ENCODE measurements at regions not wholly inside any gene's neighbourhood (a gene's known extent, or its start where the extent isn't known, plus 50 kb on each side); places are given as distances from the start of the nearest gene placed in this dataset.

GRCh38 chr10:57992321-57993077 lies 275.2 kb downstream of the IPMK start:
- POLR2A ChIA-PET (ENCODE audit: low non-redundant PET) = no interaction called here
- intact Hi-C loops (cut with micrococcal nuclease; ENCODE audit: unreplicated experiment) = no loop called here

GRCh38 chr10:57988964-57989363 lies 278.7 kb downstream of the IPMK start:
- no peaks in the 10 kb centered on the region for H3K36me3 ChIP-seq (ENCODE audit: insufficient read depth, low read length, poor library complexity, severe bottlenecking)
- no TSS peak for BruUV-seq (replicated peaks)
- CTCF ChIA-PET = no interaction called here
- no peak overlapping the region for H3K4me3 ChIP-seq (ENCODE audit: low read depth, low read length, poor library complexity, severe bottlenecking)
- H3K27me3 ChIP-seq (replicated peaks; ENCODE audit: insufficient read depth, low read depth, low read length, poor library complexity) = no peaks in the 10 kb centered on the region
- H3K27ac ChIP-seq (ENCODE audit: low read depth, low read length, poor library complexity, severe bottlenecking) = no peak overlapping the region
- no peak for TF ChIP-seq EZH2 (IDR thresholded peaks at IDR 0.05; ENCODE audit: borderline replicate concordance, low read depth, low read length, poor library complexity, severe bottlenecking)
- no peak for TF ChIP-seq CTCF (conservative IDR thresholded peaks at IDR 0.05; ENCODE audit: low read depth, low read length)
- intact Hi-C loops (cut with micrococcal nuclease; ENCODE audit: unreplicated experiment) = no loop called here
- POLR2A ChIA-PET (ENCODE audit: low non-redundant PET) = no interaction called here
- no peak for DNase-seq (ENCODE audit: low spot score)
- no peaks in the 10 kb centered on the region for H3K9me3 ChIP-seq (ENCODE audit: low read depth, low read length, poor library complexity, severe bottlenecking)
- no peaks in the 10 kb centered on the region for H3K4me1 ChIP-seq (ENCODE audit: insufficient read depth, low read length, poor library complexity, severe bottlenecking)

More at GRCh38 chr10:57992321-57993077, 275.2 kb downstream of the IPMK start:
- CTCF ChIA-PET = no interaction called here
- H3K9me3 ChIP-seq (ENCODE audit: low read depth, low read length, poor library complexity, severe bottlenecking) = no peaks in the 10 kb centered on the region
- DNase-seq (ENCODE audit: low spot score) = no peak
- no peaks in the 10 kb centered on the region for H3K27me3 ChIP-seq (replicated peaks; ENCODE audit: insufficient read depth, low read depth, low read length, poor library complexity)
- H3K36me3 ChIP-seq (ENCODE audit: insufficient read depth, low read length, poor library complexity, severe bottlenecking) = no peaks in the 10 kb centered on the region
- no TSS peak for BruUV-seq (replicated peaks)
- H3K27ac ChIP-seq (ENCODE audit: low read depth, low read length, poor library complexity, severe bottlenecking) = no peak overlapping the region
- H3K4me1 ChIP-seq (ENCODE audit: insufficient read depth, low read length, poor library complexity, severe bottlenecking) = no peaks in the 10 kb centered on the region
- TF ChIP-seq CTCF (conservative IDR thresholded peaks at IDR 0.05; ENCODE audit: low read depth, low read length) (no peak), EZH2 (IDR thresholded peaks at IDR 0.05; ENCODE audit: borderline replicate concordance, low read depth, low read length, poor library complexity, severe bottlenecking) (no peak)
- no peak overlapping the region for H3K4me3 ChIP-seq (ENCODE audit: low read depth, low read length, poor library complexity, severe bottlenecking)

- H3K27me3 ChIP-seq (replicated peaks; ENCODE audit: insufficient read depth, low read depth, low read length, poor library complexity) = no peaks in the 10 kb centered on the region
- BruUV-seq (replicated peaks) = no TSS peak
- H3K4me1 ChIP-seq (ENCODE audit: insufficient read depth, low read length, poor library complexity, severe bottlenecking) = no peaks in the 10 kb centered on the region
- no peak overlapping the region for H3K4me3 ChIP-seq (ENCODE audit: low read depth, low read length, poor library complexity, severe bottlenecking)
- no peak for TF ChIP-seq EZH2 (IDR thresholded peaks at IDR 0.05; ENCODE audit: borderline replicate concordance, low read depth, low read length, poor library complexity, severe bottlenecking)
- no peak for TF ChIP-seq CTCF (conservative IDR thresholded peaks at IDR 0.05; ENCODE audit: low read depth, low read length)
- H3K36me3 ChIP-seq (ENCODE audit: insufficient read depth, low read length, poor library complexity, severe bottlenecking) = no peaks in the 10 kb centered on the region
- H3K9me3 ChIP-seq (ENCODE audit: low read depth, low read length, poor library complexity, severe bottlenecking) = no peaks in the 10 kb centered on the region
- CTCF ChIA-PET = no interaction called here
- DNase-seq (ENCODE audit: low spot score) = no peak
- POLR2A ChIA-PET (ENCODE audit: low non-redundant PET) = no interaction called here
- no peak overlapping the region for H3K27ac ChIP-seq (ENCODE audit: low read depth, low read length, poor library complexity, severe bottlenecking)
- intact Hi-C loops (cut with micrococcal nuclease; ENCODE audit: unreplicated experiment) = no loop called here
Measured at GRCh38 chr10:57987055-57987721, 280.5 kb downstream of the IPMK start.
